Pulmonary artery endothelial cell (primary cell): ENCODE measurements at regions not wholly inside any gene's neighbourhood (a gene's known extent, or its start where the extent isn't known, plus 50 kb on each side); places are given as distances from the start of the nearest gene placed in this dataset.

Experiments
- DNase-seq: peaks from one replicate; pipeline ENCODE4 v3.0.0-alpha.2; 2011; ENCODE audit warnings: low read depth, low spot score

DNA sequence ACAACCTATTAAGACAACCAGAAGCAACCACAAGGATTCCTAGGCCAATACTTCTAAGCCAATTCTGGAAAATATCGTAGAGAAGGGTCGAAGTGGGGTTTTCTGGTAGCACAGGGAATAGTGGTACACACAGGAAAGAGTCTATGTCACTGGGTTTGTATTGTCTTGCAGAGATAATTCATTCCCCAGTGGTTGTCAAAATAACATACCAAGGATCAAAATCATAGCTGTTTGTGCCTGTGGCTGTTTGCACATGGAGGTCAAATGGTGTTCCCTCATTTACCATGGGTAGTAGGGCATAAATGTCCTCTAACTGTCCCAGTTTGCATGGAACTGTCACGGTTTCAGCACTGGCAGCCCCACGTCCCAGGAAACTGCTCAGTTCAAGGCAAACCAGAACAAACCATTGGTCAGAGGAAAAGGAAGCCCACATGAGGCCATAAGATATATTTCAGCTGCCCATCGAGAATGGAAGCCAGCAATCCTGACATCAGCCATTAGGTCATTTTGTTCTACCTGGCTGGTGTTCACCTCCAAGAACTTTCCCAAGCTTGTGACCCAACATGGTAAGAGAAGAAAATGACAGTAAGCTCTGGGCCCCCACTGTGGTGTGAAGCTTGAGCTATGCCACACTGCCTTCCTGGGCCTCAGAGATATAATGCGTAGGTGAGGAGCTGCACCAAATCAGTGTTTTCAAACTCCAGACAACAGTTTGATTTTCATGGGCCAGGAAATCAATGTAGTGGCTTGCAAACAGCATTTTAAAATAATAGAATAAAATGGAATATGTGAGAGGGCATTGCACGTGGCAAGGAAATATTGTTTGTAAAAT is 53.9 kb upstream of the NFE2L3 start:
- no peak for DNase-seq

DNA sequence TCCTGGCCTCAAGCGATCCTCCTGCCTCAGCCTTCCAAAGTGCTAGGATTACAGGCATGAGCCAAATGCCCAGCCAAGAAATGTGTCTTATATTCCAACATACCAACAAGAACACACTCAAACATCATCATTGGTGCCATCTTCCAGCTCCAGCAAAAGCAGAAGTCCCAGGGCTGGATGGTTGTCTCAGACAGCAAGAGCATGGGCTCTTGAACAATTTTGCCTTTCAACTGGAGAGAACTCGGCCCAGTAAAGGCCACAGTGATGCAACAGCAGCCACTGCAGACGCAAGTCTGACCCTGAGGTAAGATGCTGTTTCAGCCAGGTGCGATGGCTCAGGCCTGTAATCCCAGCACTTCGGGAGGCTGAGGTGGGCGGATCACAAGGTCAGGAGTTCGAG is 52.8 kb upstream of the NFE2L3 start:
- DNase-seq = no peak

DNA sequence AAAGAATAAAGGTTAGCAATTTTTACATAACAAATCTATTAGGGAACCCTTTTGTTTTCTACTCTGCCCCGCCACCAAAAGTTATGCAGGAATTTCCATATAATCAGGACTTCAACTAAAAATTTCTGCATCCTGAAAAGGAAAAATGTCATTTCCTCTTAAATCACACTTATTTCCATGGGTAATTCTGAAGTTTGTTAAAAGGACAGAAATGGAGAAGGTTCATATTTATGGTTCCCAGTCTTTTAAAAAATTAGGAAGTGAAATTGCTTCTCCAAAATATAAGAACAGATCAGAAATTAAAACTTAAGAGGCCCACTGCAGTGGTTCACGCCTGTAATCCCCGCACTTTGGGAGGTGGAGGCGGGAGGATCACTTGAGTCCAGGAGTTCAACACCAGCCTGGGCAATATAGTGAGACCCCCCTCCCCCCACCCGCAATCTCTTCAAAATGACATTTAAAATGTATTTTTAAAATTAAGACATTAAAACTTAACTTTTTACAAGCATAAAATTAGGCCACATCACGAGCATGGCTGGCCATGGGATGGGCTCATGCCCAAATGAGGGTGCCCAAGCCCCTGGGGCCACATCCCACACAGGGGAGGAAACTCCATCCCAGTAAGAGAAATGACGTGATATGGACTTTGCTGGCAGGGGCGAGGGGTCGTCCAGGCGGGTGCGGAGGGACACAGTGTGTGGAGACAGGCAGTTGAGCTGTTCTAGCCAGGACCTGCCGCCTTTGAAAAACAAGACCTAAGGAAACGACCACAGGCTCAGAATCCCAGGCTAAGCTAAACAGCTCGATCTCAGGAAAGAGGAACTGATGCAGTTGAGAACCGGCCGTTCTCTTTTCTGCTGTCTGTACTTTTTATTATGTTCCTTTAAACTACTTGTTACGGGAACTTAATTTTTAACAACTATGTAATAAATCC is 51.3 kb upstream of the NFE2L3 start:
- no peak for DNase-seq

DNA sequence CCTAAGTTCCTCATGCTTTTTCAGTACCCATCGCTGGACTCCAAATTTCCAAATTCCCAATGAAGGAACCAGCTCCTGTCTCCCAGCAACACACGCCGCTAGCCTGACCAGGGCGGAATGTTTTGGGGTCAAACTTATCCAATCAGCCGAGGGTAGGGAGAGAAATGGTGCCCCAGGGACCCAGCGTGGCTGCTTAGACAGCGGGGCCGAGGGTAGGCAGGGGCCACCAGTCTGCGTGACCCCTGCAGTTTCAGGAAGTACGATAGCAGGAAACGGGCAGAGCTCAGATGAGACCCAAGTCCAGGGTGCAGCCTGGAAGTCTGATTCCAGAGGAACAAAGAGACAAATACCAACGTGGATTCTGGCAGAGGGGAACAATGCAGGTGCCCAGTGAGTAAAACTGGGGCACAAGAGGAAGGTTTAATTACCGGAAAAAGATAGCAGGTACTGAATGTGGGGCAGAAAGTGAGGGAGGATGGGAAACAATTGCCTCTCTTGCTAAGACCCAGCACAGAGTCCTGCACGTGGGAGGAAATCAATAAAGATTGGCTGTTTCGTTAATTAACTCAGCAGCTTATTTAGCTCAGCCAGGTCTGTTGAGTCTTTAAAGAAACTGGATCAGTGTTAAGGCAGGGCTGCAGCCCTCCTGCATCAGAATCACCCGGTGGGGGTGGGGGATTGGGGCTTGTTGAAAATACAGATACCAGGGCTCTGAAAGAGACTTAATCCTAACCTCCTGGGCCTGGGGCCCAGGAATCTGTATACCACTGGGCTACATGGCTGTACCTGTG is 50.4 kb upstream of the NFE2L3 start:
- no peak for DNase-seq

DNA sequence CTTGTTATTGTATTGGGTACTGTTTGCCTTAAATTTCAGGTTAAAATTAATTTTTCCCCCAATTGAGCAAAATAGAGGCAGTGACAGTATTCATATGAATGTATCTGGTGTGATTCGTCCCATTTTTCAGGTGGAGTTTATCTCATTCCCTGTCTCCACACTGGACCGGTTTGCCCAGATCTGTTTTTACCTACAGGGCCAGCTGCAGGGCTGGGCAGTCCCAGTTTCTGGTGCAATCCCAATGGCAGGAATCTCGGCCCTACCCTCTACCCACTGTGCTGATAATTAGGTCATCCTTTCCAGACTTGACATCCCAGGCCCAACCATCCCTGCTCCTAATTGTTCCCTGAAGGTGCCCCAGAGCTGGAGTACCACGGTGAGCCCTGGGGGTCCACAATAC is 49.8 kb upstream of the NFE2L3 start:
- no peak for DNase-seq
